Neural cell (in vitro differentiated cells): ENCODE measurements at regions not wholly inside any gene's neighbourhood (a gene's known extent, or its start where the extent isn't known, plus 50 kb on each side); places are given as distances from the start of the nearest gene placed in this dataset.

Experiments used
- H2AFZ ChIP-seq: fragments of 200-600, 300-800 bp; sonication (generic), shearing (Covaris generic); 2 replicates; pipeline ENCODE4 v1.6.0; 2014; ENCODE audit warnings: low read depth, mild to moderate bottlenecking, antibody characterized with exemption, low read length, moderate library complexity
- H3F3A ChIP-seq: fragments of 200-600 bp; shearing (Covaris generic); 2 replicates; pipeline ENCODE4 v1.6.1; 2016; ENCODE audit warnings: mild to moderate bottlenecking, moderate library complexity, mixed read lengths, antibody characterized with exemption, low read length; ENCODE audit not compliant: insufficient read depth, poor library complexity, severe bottlenecking
- H3K27ac ChIP-seq: fragments of 200-600, 300-800 bp; sonication (generic), shearing (Covaris generic); 2 replicates; pipeline ENCODE4 v1.5.1; 2014; ENCODE audit warnings: mild to moderate bottlenecking, low read length, moderate library complexity
- H3K27me3 ChIP-seq: fragments of 300-800, 200-600 bp; sonication (generic), shearing (Covaris generic); 2 replicates; pipeline ENCODE4 v1.6.0; 2014; ENCODE audit warnings: mild to moderate bottlenecking, low read depth, low read length, moderate library complexity; ENCODE audit not compliant: insufficient read depth
- H3K36me3 ChIP-seq: fragments of 300-800, 200-600 bp; sonication (generic), shearing (Covaris generic); 2 replicates; pipeline ENCODE4 v1.5.1; 2014; ENCODE audit warnings: mild to moderate bottlenecking, antibody characterized with exemption, low read length, moderate library complexity; ENCODE audit not compliant: insufficient read depth
- H3K4me2 ChIP-seq: fragments of 300-800, 200-600 bp; sonication (generic), shearing (Covaris generic); 2 replicates; pipeline ENCODE4 v1.6.0; 2014; ENCODE audit warnings: mild to moderate bottlenecking, low read length
- H3K4me3 ChIP-seq: fragments of 300-800, 200-600 bp; sonication (generic), shearing (Covaris generic); 2 replicates; pipeline ENCODE4 v1.5.1; 2014; ENCODE audit warnings: mild to moderate bottlenecking, low read length, moderate library complexity
- H3K79me2 ChIP-seq: fragments of 200-600 bp; shearing (Covaris generic); replicated peaks from 2 replicates; pipeline ENCODE4 v1.6.0; 2014; ENCODE audit warnings: mild to moderate bottlenecking, low read length, moderate library complexity; ENCODE audit not compliant: insufficient read depth
- H3K9ac ChIP-seq: fragments of 300-800, 200-600 bp; sonication (generic), shearing (Covaris generic); 2 replicates; pipeline ENCODE4 v1.6.1; 2016; ENCODE audit warnings: mild to moderate bottlenecking, low read length, mixed read lengths
- H3K9me2 ChIP-seq: fragments of 200-600 bp; shearing (Covaris generic); 2 replicates; pipeline ENCODE4 v1.6.1; 2016; ENCODE audit warnings: mild to moderate bottlenecking, low read length, mixed read lengths; ENCODE audit not compliant: insufficient read depth
- H3K9me3 ChIP-seq: fragments of 200-600, 300-800 bp; sonication (generic), shearing (Covaris generic); 2 replicates; pipeline ENCODE4 v1.6.1; 2016; ENCODE audit warnings: mild to moderate bottlenecking, mixed run types, low read length, moderate library complexity, mixed read lengths
- H4K20me1 ChIP-seq: fragments of 200-600 bp; shearing (Covaris generic); 2 replicates; pipeline ENCODE4 v1.6.1; 2016; ENCODE audit warnings: mild to moderate bottlenecking, mixed run types; ENCODE audit not compliant: insufficient read depth
- EP300 ChIP-seq: fragments of 450-650 bp; conservative IDR thresholded peaks from 2 replicates; pipeline ENCODE4 v1.6.1; 2014; ENCODE audit warnings: antibody characterized with exemption, mild to moderate bottlenecking, moderate library complexity; ENCODE audit not compliant: poor library complexity, severe bottlenecking
- EZH2 ChIP-seq: fragments of 200-600, 300-800 bp; shearing (Covaris generic), sonication (generic); IDR thresholded peaks from 2 replicates; pipeline ENCODE4 v1.6.1; 2014; ENCODE audit warnings: antibody characterized with exemption, low read length, borderline replicate concordance, mild to moderate bottlenecking; ENCODE audit not compliant: insufficient read depth, poor library complexity, severe bottlenecking
- MXI1 ChIP-seq: fragments of 450-650 bp; conservative IDR thresholded peaks from 2 replicates; pipeline ENCODE4 v1.6.1; 2014; ENCODE audit warnings: antibody characterized with exemption, mild to moderate bottlenecking; ENCODE audit not compliant: poor library complexity, severe bottlenecking
- POLR2AphosphoS5 ChIP-seq: IDR thresholded peaks from 2 replicates; pipeline ENCODE4 v1.6.1; 2012
- RAD21 ChIP-seq: fragments of 450-650 bp; conservative IDR thresholded peaks from 2 replicates; pipeline ENCODE4 v1.6.1; 2014; ENCODE audit warnings: antibody characterized with exemption, mild to moderate bottlenecking, moderate library complexity
- SMC3 ChIP-seq: fragments of 450-650 bp; conservative IDR thresholded peaks from 2 replicates; pipeline ENCODE4 v1.6.1; 2014; ENCODE audit warnings: antibody characterized with exemption, mild to moderate bottlenecking, moderate library complexity; ENCODE audit not compliant: poor library complexity
- TAF1 ChIP-seq: IDR thresholded peaks from 2 replicates; pipeline ENCODE4 v1.6.1; 2012; ENCODE audit warnings: low read depth
- TF ChIP-seq, protein P1 (sequence below): IDR thresholded peaks from 2 replicates; pipeline ENCODE4 v1.6.1; 2012; ENCODE audit warnings: borderline replicate concordance
- TF ChIP-seq, protein P2 (sequence below): fragments of 450-650 bp; IDR thresholded peaks from 2 replicates; pipeline ENCODE4 v1.5.1; 2014; ENCODE audit warnings: antibody characterized with exemption, mild to moderate bottlenecking, moderate library complexity; ENCODE audit not compliant: poor library complexity, severe bottlenecking

DNA sequence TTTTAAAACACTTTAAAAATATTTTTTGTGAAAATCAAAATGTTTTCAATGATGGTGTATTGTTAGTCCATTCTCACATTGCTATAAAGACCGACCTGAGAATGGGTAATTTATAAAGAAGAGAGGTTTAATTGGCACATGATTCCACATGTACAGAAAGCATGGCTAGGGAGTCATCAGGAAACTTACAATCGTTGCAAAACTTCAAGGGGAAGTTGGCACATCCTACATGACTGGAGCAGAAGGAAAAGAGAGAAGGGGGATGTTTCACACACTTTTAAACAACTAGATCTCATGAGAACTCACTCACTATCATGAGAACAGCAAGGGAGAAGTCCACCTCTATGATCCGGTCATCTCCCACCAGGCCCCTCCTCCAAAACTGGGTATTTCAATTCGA is 110.7 kb downstream of the TMEM47 start:
- Histone ChIP-seq H3K27ac (no peak overlapping the region), H3K9me3 (no peaks in the 10 kb centered on the region), H2AFZ (no peak overlapping the region), H3K27me3 (no peaks in the 10 kb centered on the region), H3K79me2 (no peaks in the 10 kb centered on the region), H3K9me2 (no peaks in the 10 kb centered on the region), H3F3A (no peaks in the 10 kb centered on the region), H4K20me1 (no peaks in the 10 kb centered on the region), H3K4me3 (no peak overlapping the region), H3K36me3 (no peaks in the 10 kb centered on the region), H3K9ac (no peak overlapping the region), H3K4me2 (no peak overlapping the region)
- TF ChIP-seq SMC3 (no peak), EZH2 (no peak), MXI1 (no peak), TAF1 (no peak), POLR2AphosphoS5 (no peak), RAD21 (no peak), EP300 (no peak)
- TF ChIP-seq, protein P1, sequence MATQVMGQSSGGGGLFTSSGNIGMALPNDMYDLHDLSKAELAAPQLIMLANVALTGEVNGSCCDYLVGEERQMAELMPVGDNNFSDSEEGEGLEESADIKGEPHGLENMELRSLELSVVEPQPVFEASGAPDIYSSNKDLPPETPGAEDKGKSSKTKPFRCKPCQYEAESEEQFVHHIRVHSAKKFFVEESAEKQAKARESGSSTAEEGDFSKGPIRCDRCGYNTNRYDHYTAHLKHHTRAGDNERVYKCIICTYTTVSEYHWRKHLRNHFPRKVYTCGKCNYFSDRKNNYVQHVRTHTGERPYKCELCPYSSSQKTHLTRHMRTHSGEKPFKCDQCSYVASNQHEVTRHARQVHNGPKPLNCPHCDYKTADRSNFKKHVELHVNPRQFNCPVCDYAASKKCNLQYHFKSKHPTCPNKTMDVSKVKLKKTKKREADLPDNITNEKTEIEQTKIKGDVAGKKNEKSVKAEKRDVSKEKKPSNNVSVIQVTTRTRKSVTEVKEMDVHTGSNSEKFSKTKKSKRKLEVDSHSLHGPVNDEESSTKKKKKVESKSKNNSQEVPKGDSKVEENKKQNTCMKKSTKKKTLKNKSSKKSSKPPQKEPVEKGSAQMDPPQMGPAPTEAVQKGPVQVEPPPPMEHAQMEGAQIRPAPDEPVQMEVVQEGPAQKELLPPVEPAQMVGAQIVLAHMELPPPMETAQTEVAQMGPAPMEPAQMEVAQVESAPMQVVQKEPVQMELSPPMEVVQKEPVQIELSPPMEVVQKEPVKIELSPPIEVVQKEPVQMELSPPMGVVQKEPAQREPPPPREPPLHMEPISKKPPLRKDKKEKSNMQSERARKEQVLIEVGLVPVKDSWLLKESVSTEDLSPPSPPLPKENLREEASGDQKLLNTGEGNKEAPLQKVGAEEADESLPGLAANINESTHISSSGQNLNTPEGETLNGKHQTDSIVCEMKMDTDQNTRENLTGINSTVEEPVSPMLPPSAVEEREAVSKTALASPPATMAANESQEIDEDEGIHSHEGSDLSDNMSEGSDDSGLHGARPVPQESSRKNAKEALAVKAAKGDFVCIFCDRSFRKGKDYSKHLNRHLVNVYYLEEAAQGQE, result no peak
- TF ChIP-seq, protein P2, sequence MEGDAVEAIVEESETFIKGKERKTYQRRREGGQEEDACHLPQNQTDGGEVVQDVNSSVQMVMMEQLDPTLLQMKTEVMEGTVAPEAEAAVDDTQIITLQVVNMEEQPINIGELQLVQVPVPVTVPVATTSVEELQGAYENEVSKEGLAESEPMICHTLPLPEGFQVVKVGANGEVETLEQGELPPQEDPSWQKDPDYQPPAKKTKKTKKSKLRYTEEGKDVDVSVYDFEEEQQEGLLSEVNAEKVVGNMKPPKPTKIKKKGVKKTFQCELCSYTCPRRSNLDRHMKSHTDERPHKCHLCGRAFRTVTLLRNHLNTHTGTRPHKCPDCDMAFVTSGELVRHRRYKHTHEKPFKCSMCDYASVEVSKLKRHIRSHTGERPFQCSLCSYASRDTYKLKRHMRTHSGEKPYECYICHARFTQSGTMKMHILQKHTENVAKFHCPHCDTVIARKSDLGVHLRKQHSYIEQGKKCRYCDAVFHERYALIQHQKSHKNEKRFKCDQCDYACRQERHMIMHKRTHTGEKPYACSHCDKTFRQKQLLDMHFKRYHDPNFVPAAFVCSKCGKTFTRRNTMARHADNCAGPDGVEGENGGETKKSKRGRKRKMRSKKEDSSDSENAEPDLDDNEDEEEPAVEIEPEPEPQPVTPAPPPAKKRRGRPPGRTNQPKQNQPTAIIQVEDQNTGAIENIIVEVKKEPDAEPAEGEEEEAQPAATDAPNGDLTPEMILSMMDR, result no peak

DNA sequence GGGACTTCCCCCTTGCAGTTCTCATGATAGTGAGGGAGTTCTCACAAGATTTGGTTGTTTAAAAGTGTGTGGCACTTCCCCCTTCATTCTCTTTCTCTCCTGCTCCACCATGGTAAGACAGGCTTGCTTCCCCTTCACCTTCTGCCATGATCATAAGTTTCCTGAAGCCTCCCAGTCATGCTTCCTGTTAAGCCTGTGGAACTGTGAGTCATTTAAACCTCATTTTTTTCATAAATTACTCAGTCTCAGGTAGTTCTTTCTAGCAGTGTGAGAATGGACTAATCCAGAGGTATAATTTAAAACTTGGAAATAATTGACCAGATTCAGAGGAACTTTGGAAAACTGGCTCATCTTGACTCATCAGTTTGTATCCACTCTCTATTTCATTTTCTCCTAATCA is 129.0 kb downstream of the TMEM47 start:
- Histone ChIP-seq H3K9ac (no peak overlapping the region), H3K9me3 (no peaks in the 10 kb centered on the region), H3F3A (no peaks in the 10 kb centered on the region), H3K27me3 (no peaks in the 10 kb centered on the region), H3K4me2 (no peak overlapping the region), H3K27ac (no peak overlapping the region), H2AFZ (no peak overlapping the region), H4K20me1 (no peaks in the 10 kb centered on the region), H3K9me2 (no peaks in the 10 kb centered on the region), H3K36me3 (no peaks in the 10 kb centered on the region), H3K4me3 (no peak overlapping the region), H3K79me2 (no peaks in the 10 kb centered on the region)
- TF ChIP-seq SMC3, result no peak

DNA sequence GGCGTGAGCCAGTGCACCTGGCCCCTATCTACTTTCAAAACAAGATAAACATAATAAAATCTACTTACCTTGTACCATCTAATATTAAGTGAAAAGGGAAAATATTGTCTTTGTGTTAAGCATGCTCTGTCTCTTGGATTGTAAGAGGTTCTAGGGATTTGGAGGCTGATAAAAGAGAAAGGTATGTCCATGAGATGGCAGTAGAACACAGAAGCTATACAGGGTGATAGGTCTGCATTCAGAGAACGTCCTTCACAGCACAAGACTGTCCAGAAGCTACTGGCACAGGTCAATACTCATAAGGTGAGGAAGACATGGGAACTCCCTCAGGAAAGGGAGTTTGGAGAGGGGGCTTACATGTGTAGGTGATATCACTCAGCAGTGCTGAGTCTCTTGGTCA is 135.5 kb downstream of the TMEM47 start:
- no peaks in the 10 kb centered on the region for H3K9me3 ChIP-seq
- no peak for TF ChIP-seq MXI1
- no peak for TF ChIP-seq EZH2
- no peak for TF ChIP-seq EP300
- TF ChIP-seq, protein P1, result no peak
- no peak for TF ChIP-seq TAF1
- TF ChIP-seq SMC3, result no peak
- no peak for TF ChIP-seq RAD21
- TF ChIP-seq, protein P2, result no peak
- TF ChIP-seq POLR2AphosphoS5, result no peak
- no peaks in the 10 kb centered on the region for H3K79me2 ChIP-seq
- H3K4me3 ChIP-seq, result no peak overlapping the region
- H3K9me2 ChIP-seq, result no peaks in the 10 kb centered on the region
- H4K20me1 ChIP-seq, result no peaks in the 10 kb centered on the region
- H3F3A ChIP-seq, result no peaks in the 10 kb centered on the region
- H3K4me2 ChIP-seq, result no peak overlapping the region
- H3K36me3 ChIP-seq, result no peaks in the 10 kb centered on the region
- no peak overlapping the region for H2AFZ ChIP-seq
- H3K27ac ChIP-seq, result no peak overlapping the region
- no peaks in the 10 kb centered on the region for H3K27me3 ChIP-seq
- H3K9ac ChIP-seq, result no peak overlapping the region
